A204.1 (cell line): ENCODE measurements at regions not wholly inside any gene's neighbourhood (a gene's known extent, or its start where the extent isn't known, plus 50 kb on each side); places are given as distances from the start of the nearest gene placed in this dataset.

Experiments used
- FAIRE-seq: peaks from 2 replicates; lab custom pipeline; 2012; peaks lifted over from hg19 to GRCh38; lab: Jason Lieb, UNC

- FAIRE-seq, result no peak
Measured at GRCh38 chr7:8937204-8937603, 503.8 kb downstream of the NXPH1 start.

DNA sequence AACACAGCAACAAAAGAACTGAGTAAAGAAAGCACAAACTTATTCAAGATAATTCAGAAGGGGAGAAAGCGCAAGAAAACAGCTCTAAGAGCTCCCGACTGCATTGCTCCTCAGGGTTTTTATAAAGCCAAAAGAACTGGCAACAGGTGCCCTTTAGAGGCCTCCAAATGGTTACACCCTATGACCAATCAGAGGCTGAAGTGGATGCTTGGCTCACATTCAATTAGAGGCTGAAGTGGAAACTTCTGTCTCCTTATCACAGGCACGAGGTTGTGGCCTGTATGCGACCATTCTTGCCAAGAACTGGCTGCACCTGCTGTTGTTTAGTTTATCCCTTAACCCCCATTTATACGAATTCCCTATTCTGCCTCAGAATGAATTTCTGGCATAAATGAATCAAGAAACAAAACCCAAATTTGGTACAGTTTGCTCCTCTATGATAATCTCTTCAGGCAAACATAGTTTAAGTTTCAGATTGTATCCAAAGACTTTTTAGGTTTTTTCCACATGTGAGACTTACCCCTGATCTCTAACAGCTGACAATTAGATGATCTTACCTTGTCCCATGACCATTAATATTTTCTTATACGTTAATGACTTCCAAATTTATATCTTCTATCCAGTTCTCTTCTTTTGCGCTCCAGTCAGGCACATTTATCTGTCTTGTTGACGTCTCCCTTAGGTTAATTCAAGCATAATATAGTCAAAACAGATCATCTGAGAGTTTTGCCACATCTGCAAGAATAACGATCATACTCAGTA lies 504.8 kb downstream of the NXPH1 start:
- no peak for FAIRE-seq

DNA sequence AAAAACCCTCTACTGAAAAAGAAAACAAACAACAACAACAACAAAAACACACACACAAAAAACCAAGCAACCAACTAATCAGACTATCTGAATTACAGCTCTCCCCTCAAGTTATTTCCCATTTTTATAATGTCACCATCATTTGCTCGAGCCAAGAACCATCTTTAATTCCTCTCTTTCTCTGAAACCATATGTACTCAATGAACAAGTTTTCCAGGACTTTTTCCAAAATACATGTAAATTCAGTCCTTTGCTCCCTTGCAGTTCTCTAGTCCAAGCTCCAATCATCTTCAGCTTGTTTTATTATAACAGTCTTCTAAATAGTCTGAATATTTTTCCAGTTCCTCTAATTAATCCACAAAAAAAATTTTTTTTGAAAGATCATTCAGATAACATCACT lies 506.0 kb downstream of the NXPH1 start:
- no peak for FAIRE-seq

- no peak for FAIRE-seq
Measured at GRCh38 chr7:8963722-8964121, 530.3 kb downstream of the NXPH1 start.

DNA sequence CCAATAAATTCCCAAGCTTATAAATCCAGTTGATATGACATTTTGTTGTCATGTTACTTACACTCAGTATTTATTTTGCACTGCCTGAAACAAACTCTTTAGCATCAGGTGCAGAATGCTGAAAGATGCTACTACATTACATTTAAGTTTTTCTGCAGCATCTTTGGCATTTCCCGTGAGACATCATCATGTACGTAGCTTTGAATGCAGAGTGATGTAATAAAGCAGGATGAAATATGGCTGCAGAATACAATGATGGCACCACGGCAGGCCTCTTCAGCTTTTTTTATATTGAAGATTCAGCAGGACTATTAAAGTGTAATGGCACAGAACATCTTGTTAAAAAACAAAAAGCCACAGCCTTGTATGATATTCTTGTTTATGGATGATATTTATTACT lies 531.8 kb downstream of the NXPH1 start:
- no peak for FAIRE-seq

DNA sequence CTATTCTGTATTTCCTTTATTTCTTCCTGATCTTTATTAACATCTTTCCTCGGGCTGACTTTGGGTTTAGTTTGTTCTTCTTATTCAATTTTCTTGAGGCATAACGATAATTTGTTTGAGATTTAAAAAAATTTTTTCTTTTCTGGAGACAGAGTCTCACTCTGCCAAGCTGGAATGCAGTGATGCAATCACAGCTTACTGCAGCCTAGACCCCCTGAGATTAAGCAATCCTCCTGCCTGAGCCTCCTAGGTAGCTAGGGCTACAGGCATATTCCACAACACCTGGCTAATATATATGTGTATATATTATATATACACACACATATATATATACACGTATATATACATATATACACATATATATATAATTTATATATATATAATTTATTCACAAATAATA lies 540.2 kb downstream of the NXPH1 start:
- FAIRE-seq, result no peak

- FAIRE-seq, result no peak
Measured at GRCh38 chr7:8975681-8976080, 542.3 kb downstream of the NXPH1 start.

GRCh38 chr7:8982338-8982992 lies 549.1 kb downstream of the NXPH1 start:
- no peak for FAIRE-seq

DNA sequence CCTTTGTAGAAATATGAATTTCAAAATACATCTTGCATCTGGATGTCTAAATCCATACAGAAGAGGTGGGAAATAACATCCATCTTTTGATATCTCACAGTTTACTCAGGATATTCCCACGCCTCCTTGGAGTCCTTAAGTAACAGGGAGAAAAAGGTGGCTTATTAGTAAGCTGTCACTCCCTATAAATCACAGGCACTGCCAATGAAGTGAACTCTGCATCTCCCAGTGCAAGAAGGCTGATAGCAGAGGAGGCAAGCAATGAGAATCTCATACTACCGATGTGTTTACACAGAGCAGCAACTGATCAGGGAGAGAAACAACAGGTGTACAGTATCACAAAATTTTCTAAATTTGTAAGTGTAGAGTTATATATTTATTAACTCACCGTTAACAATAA lies 551.8 kb downstream of the NXPH1 start:
- FAIRE-seq, result no peak

- FAIRE-seq, result no peak
Measured at GRCh38 chr7:8988267-8988666, 554.9 kb downstream of the NXPH1 start.

GRCh38 chr7:8991159-8991558 lies 557.8 kb downstream of the NXPH1 start:
- no peak for FAIRE-seq

DNA sequence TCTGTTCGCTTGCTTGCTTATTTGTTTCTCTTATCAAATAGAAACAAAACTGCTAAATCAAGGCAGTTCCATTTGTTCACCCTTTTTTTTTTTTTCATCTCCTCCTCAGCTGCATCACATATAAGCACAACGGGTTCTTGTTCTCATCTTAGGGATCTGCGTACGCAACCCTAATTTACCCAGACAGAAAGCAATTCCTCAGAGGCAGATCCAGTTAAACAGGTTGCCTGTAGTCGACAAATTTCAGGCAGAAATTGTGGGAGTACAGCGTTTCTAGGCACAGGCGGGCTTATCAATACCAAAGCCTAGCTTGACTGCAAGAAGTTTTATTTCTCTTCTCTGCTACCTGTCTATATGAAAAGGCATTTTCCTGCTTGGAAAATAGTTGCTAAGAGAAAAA lies 565.4 kb downstream of the NXPH1 start:
- FAIRE-seq, result no peak

GRCh38 chr7:9013940-9014339 lies 580.5 kb downstream of the NXPH1 start:
- FAIRE-seq, result no peak

DNA sequence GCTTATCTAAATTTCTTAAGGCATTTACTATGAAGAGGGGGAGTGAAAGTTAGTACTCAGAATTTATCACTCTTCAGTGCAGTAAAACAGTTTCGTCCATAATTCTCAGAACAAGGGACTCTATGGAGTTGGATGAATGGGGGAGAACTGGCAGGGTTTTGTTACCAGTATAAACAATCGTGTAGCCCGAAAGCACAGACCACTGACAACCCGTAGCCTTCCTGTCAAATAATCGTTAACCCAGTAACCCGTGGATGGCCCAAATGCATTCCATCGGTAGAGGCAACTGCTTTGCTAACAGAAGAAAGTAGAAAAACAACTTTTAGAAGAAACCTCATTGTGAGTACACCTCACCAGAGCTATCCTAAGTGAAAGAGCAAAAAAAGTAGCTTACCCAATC lies 583.9 kb downstream of the NXPH1 start:
- FAIRE-seq, result no peak

GRCh38 chr7:9022456-9022855 lies 589.0 kb downstream of the NXPH1 start:
- FAIRE-seq, result no peak

- FAIRE-seq, result no peak
Measured at GRCh38 chr7:9023675-9024294, 590.4 kb downstream of the NXPH1 start.

DNA sequence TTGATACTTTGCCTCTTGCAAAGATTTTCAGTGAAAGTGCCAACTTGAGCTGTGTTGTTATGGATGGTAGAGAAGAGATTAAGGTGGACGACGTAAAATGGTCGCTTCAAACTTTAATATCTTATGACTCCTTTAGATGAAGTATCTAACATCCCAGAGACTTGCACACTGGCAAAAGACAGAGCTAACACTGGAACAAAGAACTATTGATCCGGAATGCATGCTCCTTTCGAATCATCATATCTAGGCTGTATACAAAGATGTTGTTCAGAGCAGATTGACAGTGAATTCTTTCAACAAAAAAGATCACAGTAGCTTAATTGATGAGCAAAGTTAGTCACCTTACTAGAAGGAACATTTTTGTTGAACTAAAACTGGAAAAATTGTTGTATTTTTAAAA lies 592.7 kb downstream of the NXPH1 start:
- FAIRE-seq, result no peak

DNA sequence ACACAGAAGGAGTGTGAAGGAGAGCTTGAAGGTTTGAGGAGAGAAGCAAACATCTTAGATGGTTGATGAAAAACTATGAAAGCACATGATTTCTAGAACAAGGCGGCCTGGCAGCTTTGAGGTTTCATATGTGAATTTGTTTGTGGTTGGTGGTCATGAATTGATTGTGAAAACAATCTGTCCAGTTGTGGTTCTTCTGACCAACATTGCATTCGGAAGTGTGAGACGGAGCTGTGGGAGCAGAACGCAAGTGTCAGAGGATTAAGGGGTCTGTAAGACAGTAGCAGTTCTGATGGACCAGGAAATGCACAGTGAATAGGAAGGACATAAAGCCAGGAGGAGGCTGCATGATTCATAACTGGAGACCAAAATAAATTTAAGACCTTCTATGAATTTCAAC lies 594.6 kb downstream of the NXPH1 start:
- no peak for FAIRE-seq

DNA sequence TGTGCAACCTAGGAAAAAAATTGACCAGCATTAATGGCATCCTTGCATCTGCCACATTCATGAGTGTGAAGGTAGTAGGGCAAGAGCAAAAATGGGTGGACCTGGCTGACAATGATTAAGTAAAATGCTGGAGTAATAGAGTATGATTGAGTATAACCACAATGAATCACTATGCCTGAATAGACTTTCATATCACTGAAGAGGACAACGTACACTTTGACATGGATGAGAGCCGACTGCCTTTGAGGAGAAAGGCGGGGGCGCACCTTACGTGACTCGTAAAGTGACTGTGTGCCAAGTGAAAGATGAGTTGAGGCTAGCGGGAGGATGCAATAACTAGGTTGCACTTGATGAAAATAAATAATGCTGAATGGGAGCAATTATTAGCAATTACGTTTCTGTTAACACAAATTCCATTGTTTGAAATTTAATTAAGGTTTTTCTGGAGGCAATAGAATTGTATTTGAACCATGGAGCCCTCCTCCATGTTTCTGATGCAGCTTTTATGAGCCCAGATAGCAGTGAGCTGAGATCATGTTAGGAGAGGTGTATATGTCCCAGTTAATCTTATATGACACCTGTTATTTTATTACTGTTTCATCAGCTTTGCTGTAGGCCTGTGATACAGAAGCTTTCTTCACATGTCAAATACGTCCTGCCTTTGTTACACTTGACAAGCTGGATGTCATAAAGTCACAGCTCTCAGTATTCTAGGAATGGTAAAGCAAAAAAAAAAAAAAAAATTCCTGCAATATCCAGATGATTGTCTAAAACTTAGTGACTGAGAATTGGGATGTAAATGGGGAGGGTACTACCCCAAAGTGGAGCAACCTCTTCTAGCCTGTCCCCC lies 596.5 kb downstream of the NXPH1 start:
- FAIRE-seq, result no peak

DNA sequence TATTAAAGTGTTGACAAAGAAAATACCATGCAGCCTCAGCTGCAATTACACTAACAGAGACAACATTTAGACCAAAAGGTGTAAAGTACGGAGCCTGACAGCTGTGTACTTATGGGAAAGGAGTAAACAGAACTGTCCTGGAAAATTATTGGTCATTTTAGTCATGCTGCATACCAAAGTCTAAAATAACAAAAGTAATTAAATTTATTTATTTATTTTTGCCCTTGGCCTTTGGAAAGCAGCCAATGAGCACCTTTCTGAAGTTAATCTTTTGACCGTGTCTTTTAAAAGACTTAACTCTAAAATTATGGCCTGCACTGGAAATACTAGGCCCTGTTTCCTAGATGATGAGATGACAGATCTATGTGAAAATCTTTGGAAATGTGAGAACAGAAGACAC lies 597.6 kb downstream of the NXPH1 start:
- no peak for FAIRE-seq

GRCh38 chr7:9031386-9031785 lies 598.0 kb downstream of the NXPH1 start:
- no peak for FAIRE-seq

DNA sequence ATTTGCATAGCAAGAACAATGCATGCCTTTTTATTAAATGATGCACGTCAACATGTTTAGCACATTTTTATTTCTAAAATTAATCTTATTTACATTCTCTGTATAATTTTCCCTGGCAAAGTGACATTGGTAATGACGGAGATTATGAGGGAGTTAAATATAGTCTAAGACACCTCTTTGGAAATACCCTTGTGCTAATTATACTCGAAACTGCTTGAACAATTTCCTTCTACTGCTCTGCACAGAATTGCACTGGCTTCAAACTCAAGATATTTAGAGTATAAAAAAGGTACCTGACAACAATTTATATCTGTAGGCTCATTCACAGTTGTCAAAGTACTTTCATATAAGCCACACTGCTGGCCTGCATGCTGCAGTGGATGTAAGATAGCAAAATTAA lies 602.7 kb downstream of the NXPH1 start:
- no peak for FAIRE-seq
